Immature natural killer cell (primary cell): ENCODE measurements at regions not wholly inside any gene's neighbourhood (a gene's known extent, or its start where the extent isn't known, plus 50 kb on each side); places are given as distances from the start of the nearest gene placed in this dataset.

Source experiments
- DNase-seq, 3 donors: peaks; one replicate each; pipeline ENCODE4 v3.0.0; 2022; ENCODE audit warnings: mixed read lengths in 1 of 3
- H3K27ac Mint-ChIP-seq, 6 donors: one replicate each; pipeline ENCODE4 v1.8.0; 2020; ENCODE audit warnings: mixed read lengths in 6 of 6, mild to moderate bottlenecking in 5 of 6, inconsistent platforms in 4 of 6, moderate library complexity in 3 of 6
- H3K27me3 Mint-ChIP-seq, 3 donors: one replicate each; pipeline ENCODE4 v1.8.0; 2020 to 2021; ENCODE audit warnings: low read depth in 3 of 3, mild to moderate bottlenecking in 3 of 3, mixed read lengths in 3 of 3, moderate library complexity in 3 of 3, inconsistent platforms in 1 of 3
- H3K36me3 Mint-ChIP-seq, 3 donors: one replicate each; pipeline ENCODE4 v1.8.0; 2020; ENCODE audit warnings: mixed read lengths in 3 of 3, inconsistent platforms in 2 of 3, mild to moderate bottlenecking in 2 of 3
- H3K4me1 Mint-ChIP-seq, 2 donors: one replicate each; pipeline ENCODE4 v1.8.0; 2020; ENCODE audit warnings: inconsistent platforms in 2 of 2, mild to moderate bottlenecking in 2 of 2, mixed read lengths in 2 of 2, moderate library complexity in 1 of 2
- H3K4me3 Mint-ChIP-seq, 5 donors: one replicate each; pipeline ENCODE4 v1.8.0; 2020; ENCODE audit warnings: mild to moderate bottlenecking in 5 of 5, mixed read lengths in 5 of 5, inconsistent platforms in 3 of 5, moderate library complexity in 3 of 5
- H3K9me3 Mint-ChIP-seq, 6 donors: one replicate each; pipeline ENCODE4 v1.8.0; 2020; ENCODE audit warnings: mild to moderate bottlenecking in 6 of 6, mixed read lengths in 6 of 6, inconsistent platforms in 4 of 6, moderate library complexity in 3 of 6

DNA sequence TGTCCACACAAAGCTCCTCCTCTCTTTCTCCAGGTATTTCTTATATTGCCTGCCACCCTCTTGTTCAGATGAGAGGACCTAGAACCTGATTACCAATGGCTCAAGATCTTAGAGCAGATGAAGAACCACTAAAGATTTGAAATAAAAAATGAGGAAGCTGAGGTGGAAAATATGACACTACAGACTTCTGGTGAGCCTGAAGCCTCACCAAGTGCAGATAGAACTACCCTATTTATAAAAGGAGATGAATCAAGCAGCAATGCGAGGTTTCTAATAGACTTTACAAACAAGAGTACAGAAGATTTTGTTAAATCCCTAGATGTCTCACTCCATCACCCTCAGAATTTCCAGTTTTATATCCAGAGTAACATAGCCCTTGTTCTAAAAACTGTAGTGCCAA lies 345.8 kb downstream of the TBC1D4 start:
- Mint-ChIP-seq H3K4me3 (no peak overlapping the region), H3K36me3 (peaks cover 0 to 10% (median 0%) of the 10 kb centered on the region in 3 donors), H3K27ac (no peak overlapping the region), H3K9me3 (peaks cover 2 to 21% (median 12%) of the 10 kb centered on the region in 6 donors), H3K4me1 (no peaks in the 10 kb centered on the region), H3K27me3 (peaks cover 1 to 8% (median 4%) of the 10 kb centered on the region in 3 donors)
- DNase-seq, result no peak

DNA sequence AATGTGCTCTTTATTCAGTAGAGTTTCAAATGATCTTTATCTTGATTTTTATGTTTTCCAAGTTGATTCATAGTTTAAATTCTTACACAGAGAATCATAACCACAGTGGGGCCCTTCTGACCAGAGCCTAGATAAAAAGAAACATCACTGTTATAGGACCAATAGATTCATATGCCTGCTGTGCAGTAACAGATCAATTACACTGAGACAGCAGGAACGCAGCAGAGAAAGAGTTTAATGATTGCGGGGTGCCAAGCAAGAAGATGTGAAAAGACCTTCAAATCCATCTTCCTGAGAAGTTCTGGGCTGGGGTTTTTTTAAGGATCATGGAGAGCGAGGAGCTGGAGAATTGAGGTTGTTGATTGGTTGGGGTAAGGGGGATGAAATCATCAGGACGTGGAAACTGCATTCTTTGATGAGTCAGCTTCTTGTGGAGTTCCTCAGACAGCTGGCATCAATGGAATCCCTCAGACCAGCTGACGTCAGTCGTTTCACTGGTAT lies 346.6 kb downstream of the TBC1D4 start:
- DNase-seq, result no peak
- peaks cover 2 to 21% (median 12%) of the 10 kb centered on the region in 6 donors for H3K9me3 Mint-ChIP-seq
- H3K27me3 Mint-ChIP-seq, result peaks cover 1 to 8% (median 4%) of the 10 kb centered on the region in 3 donors
- H3K4me3 Mint-ChIP-seq, result no peak overlapping the region
- H3K36me3 Mint-ChIP-seq, result peaks cover 0 to 10% (median 0%) of the 10 kb centered on the region in 3 donors
- no peak overlapping the region for H3K27ac Mint-ChIP-seq
- no peaks in the 10 kb centered on the region for H3K4me1 Mint-ChIP-seq

- Mint-ChIP-seq H3K27me3 (peaks cover 0 to 4% (median 2%) of the 10 kb centered on the region in 3 donors), H3K4me1 (no peaks in the 10 kb centered on the region), H3K36me3 (peaks cover 0 to 5% (median 0%) of the 10 kb centered on the region in 3 donors), H3K4me3 (no peak overlapping the region), H3K27ac (no peak overlapping the region), H3K9me3 (peaks cover 1 to 17% (median 4%) of the 10 kb centered on the region in 6 donors)
- DNase-seq, result no peak
These were observed 349.0 kb downstream of the TBC1D4 start for GRCh38 chr13:75132701-75133695.

GRCh38 chr13:75129331-75129730 lies 352.6 kb downstream of the TBC1D4 start:
- DNase-seq, result no peak
- Mint-ChIP-seq H3K4me3 (no peak overlapping the region), H3K36me3 (no peaks in the 10 kb centered on the region), H3K27me3 (peaks cover 0 to 2% (median 0%) of the 10 kb centered on the region in 3 donors), H3K4me1 (no peaks in the 10 kb centered on the region), H3K27ac (no peak overlapping the region), H3K9me3 (peaks cover 0 to 8% (median 0%) of the 10 kb centered on the region in 6 donors)

- H3K27me3 Mint-ChIP-seq, result peaks cover 0 to 4% (median 3%) of the 10 kb centered on the region in 3 donors
- H3K4me1 Mint-ChIP-seq, result no peaks in the 10 kb centered on the region
- no peaks in the 10 kb centered on the region for H3K36me3 Mint-ChIP-seq
- H3K27ac Mint-ChIP-seq, result no peak overlapping the region
- peaks cover 0 to 7% (median 0%) of the 10 kb centered on the region in 6 donors for H3K9me3 Mint-ChIP-seq
- no peak for DNase-seq
- H3K4me3 Mint-ChIP-seq, result no peak overlapping the region
These were observed 357.6 kb downstream of the TBC1D4 start for GRCh38 chr13:75124415-75124814.

GRCh38 chr13:75123428-75123827 lies 358.5 kb downstream of the TBC1D4 start:
- H3K9me3 Mint-ChIP-seq, result peaks cover 0 to 7% (median 0%) of the 10 kb centered on the region in 6 donors
- peaks cover 0 to 4% (median 3%) of the 10 kb centered on the region in 3 donors for H3K27me3 Mint-ChIP-seq
- H3K4me1 Mint-ChIP-seq, result no peaks in the 10 kb centered on the region
- no peak overlapping the region for H3K27ac Mint-ChIP-seq
- H3K36me3 Mint-ChIP-seq, result no peaks in the 10 kb centered on the region
- DNase-seq, result no peak
- H3K4me3 Mint-ChIP-seq, result no peak overlapping the region

DNA sequence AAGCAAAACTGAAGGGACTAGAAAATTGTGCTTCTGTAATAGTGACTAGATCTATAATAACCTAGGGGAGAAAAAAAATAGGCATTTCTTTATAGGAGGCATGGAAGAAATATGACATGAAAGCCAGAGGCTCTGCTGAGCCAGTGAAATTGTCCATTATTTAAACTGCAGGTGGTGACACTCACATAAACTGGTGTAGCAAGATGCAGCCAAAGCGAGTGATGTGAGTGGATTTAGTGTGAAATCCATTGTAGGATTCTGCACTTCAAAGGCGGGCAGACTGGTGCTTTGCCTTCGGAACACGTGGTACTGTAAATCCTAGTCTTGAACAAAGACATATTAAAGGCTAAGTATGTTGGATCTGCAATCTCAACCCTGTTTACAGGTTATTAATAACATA lies 361.9 kb downstream of the TBC1D4 start:
- peaks cover 0 to 4% (median 3%) of the 10 kb centered on the region in 3 donors for H3K27me3 Mint-ChIP-seq
- no peak overlapping the region for H3K27ac Mint-ChIP-seq
- no peaks in the 10 kb centered on the region for H3K4me1 Mint-ChIP-seq
- no peak for DNase-seq
- H3K36me3 Mint-ChIP-seq, result no peaks in the 10 kb centered on the region
- peaks cover 0 to 5% (median 0%) of the 10 kb centered on the region in 6 donors for H3K9me3 Mint-ChIP-seq
- no peak overlapping the region for H3K4me3 Mint-ChIP-seq

GRCh38 chr13:75115171-75115570 lies 366.8 kb downstream of the TBC1D4 start:
- no peak for DNase-seq
- peaks cover 0 to 8% (median 5%) of the 10 kb centered on the region in 6 donors for H3K9me3 Mint-ChIP-seq
- peaks cover 0 to 4% (median 2%) of the 10 kb centered on the region in 3 donors for H3K27me3 Mint-ChIP-seq
- no peaks in the 10 kb centered on the region for H3K4me1 Mint-ChIP-seq
- no peak overlapping the region for H3K4me3 Mint-ChIP-seq
- no peaks in the 10 kb centered on the region for H3K36me3 Mint-ChIP-seq
- no peak overlapping the region for H3K27ac Mint-ChIP-seq

DNA sequence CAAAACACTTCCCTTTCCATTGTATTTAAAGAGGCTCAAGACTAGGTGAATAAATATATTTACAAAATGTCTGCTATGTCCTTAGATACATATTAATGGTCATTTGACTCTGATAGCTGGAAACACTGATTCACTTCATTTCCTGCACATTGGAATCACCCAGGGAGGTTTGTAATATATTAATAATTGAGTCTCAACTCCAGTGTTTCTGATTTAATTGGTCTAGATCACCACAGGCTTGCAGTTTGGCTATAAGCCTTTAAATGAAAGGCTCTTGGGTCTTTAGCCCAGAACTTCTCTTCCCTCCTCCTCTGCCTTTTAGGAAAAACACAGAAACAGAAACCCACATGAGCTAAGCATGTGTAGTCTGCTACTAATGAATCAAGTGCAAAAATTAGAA lies 378.0 kb downstream of the TBC1D4 start:
- Mint-ChIP-seq H3K27me3 (peaks cover 0 to 7% (median 1%) of the 10 kb centered on the region in 3 donors), H3K9me3 (peaks cover 0 to 11% (median 3%) of the 10 kb centered on the region in 6 donors), H3K36me3 (no peaks in the 10 kb centered on the region), H3K27ac (no peak overlapping the region), H3K4me3 (no peak overlapping the region), H3K4me1 (no peaks in the 10 kb centered on the region)
- no peak for DNase-seq

GRCh38 chr13:75102001-75102716 lies 379.8 kb downstream of the TBC1D4 start:
- H3K4me3 Mint-ChIP-seq, result no peak overlapping the region
- H3K27me3 Mint-ChIP-seq, result peaks cover 0 to 7% (median 1%) of the 10 kb centered on the region in 3 donors
- H3K4me1 Mint-ChIP-seq, result no peaks in the 10 kb centered on the region
- no peak overlapping the region for H3K27ac Mint-ChIP-seq
- H3K9me3 Mint-ChIP-seq, result peaks cover 0 to 11% (median 1%) of the 10 kb centered on the region in 6 donors
- no peak for DNase-seq
- H3K36me3 Mint-ChIP-seq, result no peaks in the 10 kb centered on the region

DNA sequence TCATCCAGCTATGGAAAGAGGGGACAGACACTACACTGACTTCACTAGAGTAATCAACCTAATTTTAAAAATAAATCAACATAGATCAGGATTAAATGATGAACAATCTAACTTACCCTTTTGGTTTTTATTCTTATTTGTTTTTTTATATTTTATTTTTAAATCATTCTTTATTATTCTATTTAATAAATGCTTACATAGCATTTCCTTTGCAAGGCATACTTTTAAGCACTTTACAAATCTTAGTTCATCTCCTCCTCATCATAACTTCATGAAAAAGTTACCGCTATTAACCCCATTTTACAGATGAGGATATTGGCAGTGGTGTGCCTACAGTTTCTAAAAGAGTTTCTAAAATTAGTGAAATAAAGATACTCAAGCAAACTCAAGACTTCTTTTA lies 380.6 kb downstream of the TBC1D4 start:
- Mint-ChIP-seq H3K9me3 (peaks cover 0 to 4% (median 1%) of the 10 kb centered on the region in 6 donors), H3K27me3 (peaks cover 0 to 7% (median 1%) of the 10 kb centered on the region in 3 donors), H3K4me1 (no peaks in the 10 kb centered on the region), H3K36me3 (no peaks in the 10 kb centered on the region), H3K27ac (no peak overlapping the region), H3K4me3 (no peak overlapping the region)
- DNase-seq, result no peak

GRCh38 chr13:75092143-75092542 lies 389.8 kb downstream of the TBC1D4 start:
- H3K4me1 Mint-ChIP-seq, result peaks cover 3 to 8% of the 10 kb centered on the region in 2 donors
- no peaks in the 10 kb centered on the region for H3K36me3 Mint-ChIP-seq

DNA sequence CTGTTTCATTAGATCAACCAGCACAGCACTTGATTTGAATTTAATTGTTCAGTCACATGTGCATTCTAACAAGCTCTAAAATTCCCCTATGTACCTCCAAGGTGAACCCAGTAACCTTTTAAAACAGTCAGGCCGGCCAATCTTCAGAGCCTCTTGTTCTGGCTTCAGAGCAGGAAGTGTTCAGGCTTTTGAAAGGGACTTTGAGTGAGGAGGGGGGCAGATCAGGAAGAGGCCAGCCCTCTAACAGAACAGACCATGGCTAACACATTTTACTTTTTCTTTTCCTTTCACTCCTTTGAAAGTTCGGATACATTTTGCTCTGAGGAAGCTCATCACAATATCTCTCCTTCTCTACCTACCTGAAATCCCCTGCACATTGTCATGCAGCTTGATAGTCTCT lies 390.3 kb downstream of the TBC1D4 start:
- peaks cover 0 to 1% (median 0%) of the 10 kb centered on the region in 6 donors for H3K9me3 Mint-ChIP-seq
- H3K4me3 Mint-ChIP-seq, result peak overlapping the region in 1 of 5 donors; percentile 10
- H3K4me1 Mint-ChIP-seq, result peaks cover 3 to 8% of the 10 kb centered on the region in 2 donors
- peaks cover 0 to 2% (median 0%) of the 10 kb centered on the region in 3 donors for H3K27me3 Mint-ChIP-seq
- H3K27ac Mint-ChIP-seq, result peak overlapping the region in 1 of 6 donors; percentile 10
- no peak for DNase-seq
- H3K36me3 Mint-ChIP-seq, result no peaks in the 10 kb centered on the region

More at GRCh38 chr13:75092143-75092542, 389.8 kb downstream of the TBC1D4 start:
- DNase-seq, result no peak
- peak overlapping the region in 1 of 5 donors; percentile 10 for H3K4me3 Mint-ChIP-seq
- peak overlapping the region in 1 of 6 donors; percentile 10 for H3K27ac Mint-ChIP-seq
- H3K27me3 Mint-ChIP-seq, result no peaks in the 10 kb centered on the region
- peaks cover 0 to 1% (median 0%) of the 10 kb centered on the region in 6 donors for H3K9me3 Mint-ChIP-seq
